HEK293 (cell line): ENCODE measurements at regions not wholly inside any gene's neighbourhood (a gene's known extent, or its start where the extent isn't known, plus 50 kb on each side); places are given as distances from the start of the nearest gene placed in this dataset.

ENCODE experiments used
- CTCF ChIA-PET: fragments of 350-600 bp; formaldehyde crosslinking; extraction: SDS; loops from one replicate; lab custom pipeline; 2021; ENCODE audit warnings: antibody characterized with exemption; lab: Yijun Ruan, JAX
- POLR2A ChIA-PET: fragments of 300-600 bp; formaldehyde crosslinking; extraction: SDS; loops from one replicate; lab custom pipeline; 2020; ENCODE audit warnings: antibody characterized with exemption, inconsistent platforms; lab: Yijun Ruan, JAX
- H3K27ac ChIP-seq: fragments of 200-500 bp; sonication (Bioruptor generic); 2 replicates; pipeline ENCODE4 v1.5.1; 2014; ENCODE audit warnings: low read depth, low read length, control low read depth, inconsistent platforms; ENCODE audit errors: extremely low read depth
- H3K36me3 ChIP-seq, 2 experiments: fragments of 200-500 bp in 1 of 2; sonication (Bioruptor generic) in 1 of 2; 1 replicate in 1 of 2; 2 replicates in 1 of 2; pipeline ENCODE4 v1.5.1; 2014 to 2017; ENCODE audit warnings: inconsistent platforms in 2 of 2, low read length in 2 of 2; ENCODE audit not compliant: control insufficient read depth in 2 of 2, insufficient read depth in 1 of 2
- H3K4me1 ChIP-seq: fragments of 200-500 bp; sonication (Bioruptor generic); 2 replicates; pipeline ENCODE4 v1.5.1; 2014; ENCODE audit warnings: mild to moderate bottlenecking, low read length, inconsistent platforms; ENCODE audit not compliant: control insufficient read depth, insufficient read depth
- H3K4me3 ChIP-seq: 2 replicates; pipeline ENCODE4 v1.5.1; 2011; ENCODE audit warnings: low read depth, mild to moderate bottlenecking, control low read depth, low read length, moderate library complexity
- H3K9me3 ChIP-seq: fragments of 200-500 bp; sonication (Bioruptor generic); 2 replicates; pipeline ENCODE4 v1.5.1; 2014; ENCODE audit warnings: low read depth, low read length, inconsistent platforms; ENCODE audit not compliant: control insufficient read depth, insufficient read depth
- BCL11A ChIP-seq: fragments of 450-650 bp; formaldehyde crosslinking; IDR thresholded peaks from 2 replicates; pipeline ENCODE4 v1.5.1; 2016; ENCODE audit warnings: low read depth, missing biosample characterization, missing genetic modification characterization
- BCL11B ChIP-seq: fragments of 450-650 bp; formaldehyde crosslinking; IDR thresholded peaks from 2 replicates; pipeline ENCODE4 v1.5.1; 2016; ENCODE audit warnings: low read depth, missing biosample characterization, missing genetic modification characterization
- MEIS1 ChIP-seq: sonication (generic); formaldehyde crosslinking; IDR thresholded peaks from 2 replicates; pipeline ENCODE4 v1.8.1; 2022; ENCODE audit warnings: missing genetic modification reagents, mild to moderate bottlenecking, borderline replicate concordance
- PRDM6 ChIP-seq: fragments of 450-650 bp; formaldehyde crosslinking; IDR thresholded peaks from 2 replicates; pipeline ENCODE4 v1.5.1; 2017; ENCODE audit warnings: missing biosample characterization, missing genetic modification characterization
- SALL2 ChIP-seq: fragments of 450-650 bp; formaldehyde crosslinking; IDR thresholded peaks from 2 replicates; pipeline ENCODE4 v1.5.0; 2017; ENCODE audit warnings: missing biosample characterization, mild to moderate bottlenecking, missing genetic modification characterization, borderline replicate concordance
- SETDB1 ChIP-seq: IDR thresholded peaks from one replicate; pipeline ENCODE4 v1.6.1; 2017; ENCODE audit warnings: mild to moderate bottlenecking, low read length, moderate library complexity, mixed read lengths; ENCODE audit not compliant: insufficient read length
- YY2 ChIP-seq: fragments of 450-650 bp; formaldehyde crosslinking; IDR thresholded peaks from 2 replicates; pipeline ENCODE4 v1.5.1; 2016; ENCODE audit warnings: missing biosample characterization, missing genetic modification characterization
- ZBTB10 ChIP-seq: fragments of 450-650 bp; formaldehyde crosslinking; IDR thresholded peaks from 2 replicates; pipeline ENCODE4 v1.5.1; 2016; ENCODE audit warnings: missing biosample characterization, missing genetic modification characterization
- ZBTB11 ChIP-seq: fragments of 450-650 bp; formaldehyde crosslinking; conservative IDR thresholded peaks from 2 replicates; pipeline ENCODE4 v1.5.1; 2016; ENCODE audit warnings: low read depth, missing biosample characterization, missing genetic modification characterization
- ZBTB20 ChIP-seq: fragments of 450-650 bp; formaldehyde crosslinking; IDR thresholded peaks from 2 replicates; pipeline ENCODE4 v1.5.1; 2016; ENCODE audit warnings: missing biosample characterization, missing genetic modification characterization
- ZBTB26 ChIP-seq: fragments of 450-650 bp; formaldehyde crosslinking; optimal IDR thresholded peaks from 2 replicates; pipeline ENCODE3; 2016; ENCODE audit warnings: missing biosample characterization, mild to moderate bottlenecking, missing genetic modification characterization
- ZFP69B ChIP-seq: fragments of 450-650 bp; formaldehyde crosslinking; IDR thresholded peaks from 2 replicates; pipeline ENCODE4 v1.5.1; 2016; ENCODE audit warnings: missing biosample characterization, missing genetic modification characterization
- ZNF529 ChIP-seq: fragments of 450-650 bp; formaldehyde crosslinking; IDR thresholded peaks from 2 replicates; pipeline ENCODE4 v1.5.1; 2017; ENCODE audit warnings: missing genetic modification characterization, missing biosample characterization; ENCODE audit not compliant: insufficient replicate concordance
- ZNF549 ChIP-seq: fragments of 450-650 bp; IDR thresholded peaks from 2 replicates; pipeline ENCODE4 v1.5.1; 2018; ENCODE audit warnings: missing biosample characterization, missing genetic modification characterization, mild to moderate bottlenecking, inconsistent platforms, moderate library complexity
- ZNF654 ChIP-seq: fragments of 450-650 bp; formaldehyde crosslinking; IDR thresholded peaks from 2 replicates; pipeline ENCODE4 v1.5.1; 2016; ENCODE audit warnings: low read depth, missing biosample characterization, missing genetic modification characterization
- ZNF692 ChIP-seq: fragments of 450-650 bp; formaldehyde crosslinking; IDR thresholded peaks from 2 replicates; pipeline ENCODE4 v1.5.1; 2016; ENCODE audit warnings: missing biosample characterization, missing genetic modification characterization
- ZSCAN23 ChIP-seq: fragments of 450-650 bp; formaldehyde crosslinking; IDR thresholded peaks from 2 replicates; pipeline ENCODE4 v1.5.1; 2016; ENCODE audit warnings: missing biosample characterization, missing genetic modification characterization

GRCh38 chr13:79989217-79989661, 351.7 kb downstream of the SPRY2 start:
- Histone ChIP-seq H3K4me1 (no peaks in the 10 kb centered on the region), H3K9me3 (no peaks in the 10 kb centered on the region), H3K4me3 (no peak overlapping the region), H3K27ac (no peak overlapping the region), H3K36me3 (no peaks in the 10 kb centered on the region)
- ChIA-PET POLR2A (no interaction called here), CTCF (interaction anchor here (1.2 to 1.7 kb wide), 3 partner anchors 16 to 354 kb away, joined by 3 to 5 read pairs (median 3); partner anchors contain the start of gene SPRY2)
- TF ChIP-seq ZBTB26 (tag by site-specific recombination) (no peak), BCL11B (tag by site-specific recombination) (no peak), ZNF529 (peak; percentile 95), ZFP69B (tag by site-specific recombination) (no peak), ZSCAN23 (tag by site-specific recombination) (no peak), BCL11A (tag by site-specific recombination) (no peak), ZBTB20 (tag by site-specific recombination) (no peak), PRDM6 (tag by site-specific recombination) (no peak), ZNF692 (tag by site-specific recombination) (no peak), MEIS1 (CRISPR knock-in tag) (no peak), ZNF549 (no peak), ZBTB10 (tag by site-specific recombination) (no peak), SALL2 (tag by site-specific recombination) (no peak), YY2 (tag by site-specific recombination) (no peak), SETDB1 (peak; percentile 67), ZBTB11 (no peak), ZNF654 (tag by site-specific recombination) (no peak)
